Chondrocyte (in vitro differentiated cells): ENCODE measurements at regions not wholly inside any gene's neighbourhood (a gene's known extent, or its start where the extent isn't known, plus 50 kb on each side); places are given as distances from the start of the nearest gene placed in this dataset.

Experiments
- DNase-seq: peaks from one replicate; pipeline ENCODE4 v3.0.0; 2021; ENCODE audit warnings: mixed read lengths, low spot score
- H3K27ac Mint-ChIP-seq: one replicate; pipeline ENCODE4 v1.8.0; 2021; ENCODE audit warnings: mild to moderate bottlenecking, moderate library complexity, mixed read lengths; ENCODE audit not compliant: unreplicated experiment
- H3K27me3 Mint-ChIP-seq: 2 replicates; pipeline ENCODE4 v1.8.0; 2021; ENCODE audit warnings: low read depth, mixed read lengths
- H3K36me3 Mint-ChIP-seq: 2 replicates; pipeline ENCODE4 v1.8.0; 2021; ENCODE audit warnings: low read depth, mixed read lengths
- H3K4me1 Mint-ChIP-seq: 2 replicates; pipeline ENCODE4 v1.8.0; 2021; ENCODE audit warnings: low read depth, mild to moderate bottlenecking, mixed read lengths
- H3K4me3 Mint-ChIP-seq: one replicate; pipeline ENCODE4 v1.8.0; 2021; ENCODE audit warnings: mild to moderate bottlenecking, moderate library complexity, mixed read lengths; ENCODE audit not compliant: unreplicated experiment
- H3K9me3 Mint-ChIP-seq: 2 replicates; pipeline ENCODE4 v1.8.0; 2021; ENCODE audit warnings: low read depth, mixed read lengths
- CTCF ChIP-seq: fragments of 200-600 bp; sonication (generic); IDR thresholded peaks from 2 replicates; pipeline ENCODE4 v1.5.0; 2021; ENCODE audit warnings: antibody characterized with exemption, mild to moderate bottlenecking, moderate library complexity

- H3K4me1 Mint-ChIP-seq = peaks cover 3% of the 10 kb centered on the region
- H3K36me3 Mint-ChIP-seq = peaks cover 1% of the 10 kb centered on the region
- DNase-seq = no peak
- no peaks in the 10 kb centered on the region for H3K9me3 Mint-ChIP-seq
- no peak overlapping the region for H3K27ac Mint-ChIP-seq
- H3K27me3 Mint-ChIP-seq = peaks cover 62% of the 10 kb centered on the region
- TF ChIP-seq CTCF = no peak
- no peak overlapping the region for H3K4me3 Mint-ChIP-seq
Observed at GRCh38 chr17:79219208-79219935, 144.7 kb downstream of the ENGASE start.

- H3K27ac Mint-ChIP-seq = no peak overlapping the region
- no peak for TF ChIP-seq CTCF
- H3K4me3 Mint-ChIP-seq = no peak overlapping the region
- peaks cover 62% of the 10 kb centered on the region for H3K27me3 Mint-ChIP-seq
- no peaks in the 10 kb centered on the region for H3K9me3 Mint-ChIP-seq
- peaks cover 1% of the 10 kb centered on the region for H3K36me3 Mint-ChIP-seq
- H3K4me1 Mint-ChIP-seq = peaks cover 3% of the 10 kb centered on the region
- no peak for DNase-seq
Observed at GRCh38 chr17:79218825-79219200, 144.2 kb downstream of the ENGASE start.

GRCh38 chr17:79218175-79218824, 143.7 kb downstream of the ENGASE start:
- peaks cover 3% of the 10 kb centered on the region for H3K4me1 Mint-ChIP-seq
- DNase-seq = no peak
- no peaks in the 10 kb centered on the region for H3K9me3 Mint-ChIP-seq
- peaks cover 1% of the 10 kb centered on the region for H3K36me3 Mint-ChIP-seq
- peaks cover 61% of the 10 kb centered on the region for H3K27me3 Mint-ChIP-seq
- no peak overlapping the region for H3K27ac Mint-ChIP-seq
- TF ChIP-seq CTCF = no peak
- no peak overlapping the region for H3K4me3 Mint-ChIP-seq

GRCh38 chr17:79217473-79218135, 143.0 kb downstream of the ENGASE start:
- Mint-ChIP-seq H3K4me1 (peaks cover 3% of the 10 kb centered on the region), H3K4me3 (no peak overlapping the region), H3K36me3 (peaks cover 1% of the 10 kb centered on the region), H3K27me3 (peaks cover 58% of the 10 kb centered on the region), H3K9me3 (no peaks in the 10 kb centered on the region), H3K27ac (no peak overlapping the region)
- TF ChIP-seq CTCF = no peak
- DNase-seq = no peak

GRCh38 chr17:79216826-79217225, 142.2 kb downstream of the ENGASE start:
- Mint-ChIP-seq H3K27ac (no peak overlapping the region), H3K27me3 (peaks cover 63% of the 10 kb centered on the region), H3K9me3 (no peaks in the 10 kb centered on the region), H3K4me3 (no peak overlapping the region), H3K4me1 (peaks cover 3% of the 10 kb centered on the region), H3K36me3 (peaks cover 1% of the 10 kb centered on the region)
- DNase-seq = no peak
- TF ChIP-seq CTCF = no peak
